Activated naive CD4-positive, alpha-beta T cell treated with anti-CD3 and anti-CD28 coated beads for 36 hours (primary cell): ENCODE measurements at regions not wholly inside any gene's neighbourhood (a gene's known extent, or its start where the extent isn't known, plus 50 kb on each side); places are given as distances from the start of the nearest gene placed in this dataset.
A peak's percentile ranks its signal among the peaks of the same experiment; 100 is the strongest.

Source experiments
- CTCF ChIA-PET: fragments of 350-600 bp; sonication (Branson Sonifier 250); formaldehyde crosslinking; loops from one replicate; lab custom pipeline; 2021; ENCODE audit warnings: antibody characterized with exemption; lab: Charles Lee
- DNase-seq: peaks from one replicate; pipeline ENCODE4 v3.0.0-alpha.2; 2020
- H3K27ac Mint-ChIP-seq: one replicate; pipeline ENCODE4 v1.8.0; 2021; ENCODE audit warnings: mild to moderate bottlenecking, mixed read lengths
- H3K27me3 Mint-ChIP-seq: one replicate; pipeline ENCODE4 v1.8.0; 2021; ENCODE audit warnings: low read depth, mixed read lengths
- H3K36me3 Mint-ChIP-seq: one replicate; pipeline ENCODE4 v1.8.0; 2021; ENCODE audit warnings: low read depth, mixed read lengths
- H3K4me1 Mint-ChIP-seq: one replicate; pipeline ENCODE4 v1.8.0; 2021; ENCODE audit warnings: low read depth, mixed read lengths
- H3K4me3 Mint-ChIP-seq: one replicate; pipeline ENCODE4 v1.8.0; 2021; ENCODE audit warnings: mild to moderate bottlenecking, moderate library complexity, mixed read lengths
- H3K9me3 Mint-ChIP-seq: one replicate; pipeline ENCODE4 v1.8.0; 2021; ENCODE audit warnings: mixed read lengths
- intact Hi-C: fragments of 100-400 bp; cut with micrococcal nuclease; formaldehyde crosslinking; loops from one replicate; pipeline ENCODE4 v1.15.1; 2023

- intact Hi-C loops = no loop called here
- Mint-ChIP-seq H3K4me3 (no peak overlapping the region), H3K9me3 (no peaks in the 10 kb centered on the region), H3K4me1 (no peaks in the 10 kb centered on the region), H3K36me3 (no peaks in the 10 kb centered on the region), H3K27me3 (peaks cover 24% of the 10 kb centered on the region), H3K27ac (no peak overlapping the region)
- no peak for DNase-seq
- CTCF ChIA-PET = no interaction called here
These were observed 354.9 kb upstream of the SALL3 start for GRCh38 chr18:78624646-78625279.

- no peaks in the 10 kb centered on the region for H3K4me1 Mint-ChIP-seq
- no peak overlapping the region for H3K27ac Mint-ChIP-seq
- CTCF ChIA-PET = no interaction called here
- H3K4me3 Mint-ChIP-seq = no peak overlapping the region
- H3K36me3 Mint-ChIP-seq = no peaks in the 10 kb centered on the region
- H3K27me3 Mint-ChIP-seq = peaks cover 24% of the 10 kb centered on the region
- H3K9me3 Mint-ChIP-seq = peaks cover 6% of the 10 kb centered on the region
- DNase-seq = no peak
- intact Hi-C loops = no loop called here
These were observed 353.8 kb upstream of the SALL3 start for GRCh38 chr18:78625847-78626246.

GRCh38 chr18:78627551-78628346 lies 351.9 kb upstream of the SALL3 start:
- no peak for DNase-seq
- Mint-ChIP-seq H3K36me3 (no peaks in the 10 kb centered on the region), H3K27me3 (peaks cover 23% of the 10 kb centered on the region), H3K9me3 (peaks cover 8% of the 10 kb centered on the region), H3K4me3 (no peak overlapping the region), H3K4me1 (no peaks in the 10 kb centered on the region), H3K27ac (no peak overlapping the region)
- CTCF ChIA-PET = no interaction called here
- intact Hi-C loops = no loop called here

- DNase-seq = no peak
- intact Hi-C loops = no loop called here
- CTCF ChIA-PET = no interaction called here
- Mint-ChIP-seq H3K4me1 (peaks cover 6% of the 10 kb centered on the region), H3K4me3 (no peak overlapping the region), H3K27ac (no peak overlapping the region), H3K36me3 (peaks cover 4% of the 10 kb centered on the region), H3K9me3 (peaks cover 8% of the 10 kb centered on the region), H3K27me3 (peaks cover 18% of the 10 kb centered on the region)
These were observed 350.2 kb upstream of the SALL3 start for GRCh38 chr18:78629426-78629825.

- Mint-ChIP-seq H3K27me3 (peaks cover 13% of the 10 kb centered on the region), H3K4me3 (no peak overlapping the region), H3K27ac (no peak overlapping the region), H3K9me3 (peaks cover 8% of the 10 kb centered on the region), H3K4me1 (peaks cover 13% of the 10 kb centered on the region), H3K36me3 (peaks cover 5% of the 10 kb centered on the region)
- CTCF ChIA-PET = no interaction called here
- intact Hi-C loops = no loop called here
- DNase-seq = no peak
These were observed 349.3 kb upstream of the SALL3 start for GRCh38 chr18:78630356-78630755.

- DNase-seq = no peak
- H3K4me1 Mint-ChIP-seq = peaks cover 20% of the 10 kb centered on the region
- peaks cover 12% of the 10 kb centered on the region for H3K9me3 Mint-ChIP-seq
- H3K27me3 Mint-ChIP-seq = peaks cover 7% of the 10 kb centered on the region
- intact Hi-C loops = no loop called here
- CTCF ChIA-PET = no interaction called here
- no peak overlapping the region for H3K27ac Mint-ChIP-seq
- H3K4me3 Mint-ChIP-seq = no peak overlapping the region
- H3K36me3 Mint-ChIP-seq = peaks cover 5% of the 10 kb centered on the region
These were observed 348.6 kb upstream of the SALL3 start for GRCh38 chr18:78630981-78631510.

GRCh38 chr18:78632111-78632541 lies 347.5 kb upstream of the SALL3 start:
- Mint-ChIP-seq H3K27ac (peak overlapping the region; percentile 27), H3K36me3 (peaks cover 5% of the 10 kb centered on the region), H3K27me3 (no peaks in the 10 kb centered on the region), H3K4me3 (no peak overlapping the region), H3K4me1 (peaks cover 28% of the 10 kb centered on the region), H3K9me3 (peaks cover 16% of the 10 kb centered on the region)
- intact Hi-C loops = no loop called here
- CTCF ChIA-PET = no interaction called here
- peak; percentile 20 for DNase-seq

GRCh38 chr18:78634061-78634696 lies 345.4 kb upstream of the SALL3 start:
- CTCF ChIA-PET = no interaction called here
- intact Hi-C loops = no loop called here
- H3K9me3 Mint-ChIP-seq = peaks cover 16% of the 10 kb centered on the region
- peaks cover 28% of the 10 kb centered on the region for H3K4me1 Mint-ChIP-seq
- no peak for DNase-seq
- H3K36me3 Mint-ChIP-seq = peaks cover 5% of the 10 kb centered on the region
- H3K4me3 Mint-ChIP-seq = no peak overlapping the region
- H3K27me3 Mint-ChIP-seq = no peaks in the 10 kb centered on the region
- H3K27ac Mint-ChIP-seq = peak overlapping the region; percentile 80

- Mint-ChIP-seq H3K36me3 (peaks cover 5% of the 10 kb centered on the region), H3K9me3 (peaks cover 13% of the 10 kb centered on the region), H3K27ac (no peak overlapping the region), H3K4me3 (no peak overlapping the region), H3K4me1 (peaks cover 28% of the 10 kb centered on the region), H3K27me3 (no peaks in the 10 kb centered on the region)
- intact Hi-C loops = no loop called here
- CTCF ChIA-PET = no interaction called here
- no peak for DNase-seq
These were observed 344.4 kb upstream of the SALL3 start for GRCh38 chr18:78635093-78635800.

GRCh38 chr18:78636260-78636659 lies 343.4 kb upstream of the SALL3 start:
- Mint-ChIP-seq H3K27ac (no peak overlapping the region), H3K9me3 (peaks cover 9% of the 10 kb centered on the region), H3K36me3 (peaks cover 5% of the 10 kb centered on the region), H3K27me3 (no peaks in the 10 kb centered on the region), H3K4me1 (peaks cover 28% of the 10 kb centered on the region), H3K4me3 (no peak overlapping the region)
- DNase-seq = no peak
- intact Hi-C loops = no loop called here
- CTCF ChIA-PET = no interaction called here

- DNase-seq = no peak
- Mint-ChIP-seq H3K4me1 (peaks cover 30% of the 10 kb centered on the region), H3K9me3 (peaks cover 7% of the 10 kb centered on the region), H3K36me3 (peaks cover 5% of the 10 kb centered on the region), H3K27ac (no peak overlapping the region), H3K4me3 (no peak overlapping the region), H3K27me3 (no peaks in the 10 kb centered on the region)
- intact Hi-C loops = no loop called here
- CTCF ChIA-PET = no interaction called here
These were observed 341.9 kb upstream of the SALL3 start for GRCh38 chr18:78637442-78638402.
